ENCODE measurements at regions not wholly inside any gene's neighbourhood (a gene's known extent, or its start where the extent isn't known, plus 50 kb on each side); places are given as distances from the start of the nearest gene placed in this dataset.

- no peak overlapping the region for H3K27ac ChIP-seq
- H3K4me1 ChIP-seq (ENCODE audit: control insufficient read depth in 1 of 2, low read depth in 2 of 2): no peaks in the 10 kb centered on the region
- no peaks in the 10 kb centered on the region for H3K27me3 ChIP-seq (replicated peaks; ENCODE audit: insufficient read depth)
- no peak for DNase-seq (ENCODE audit: low spot score)
- no peak for TF ChIP-seq CTCF (IDR thresholded peaks at IDR 0.05)
- H3K4me3 ChIP-seq: no peak overlapping the region
- no peak for ATAC-seq (ENCODE audit: insufficient number of reproducible peaks, low FRiP score, low read depth)
- no peaks in the 10 kb centered on the region for H3K9me3 ChIP-seq
- H3K36me3 ChIP-seq: no peaks in the 10 kb centered on the region
Measured at GRCh38 chr9:99678566-99678965, 143.1 kb upstream of the NR4A3 start.

- Histone ChIP-seq H3K27me3 (replicated peaks; ENCODE audit: insufficient read depth) (no peaks in the 10 kb centered on the region), H3K9me3 (no peaks in the 10 kb centered on the region), H3K27ac (no peak overlapping the region), H3K4me3 (no peak overlapping the region), H3K4me1 (ENCODE audit: control insufficient read depth in 1 of 2, low read depth in 2 of 2) (no peaks in the 10 kb centered on the region), H3K36me3 (no peaks in the 10 kb centered on the region)
- no peak for ATAC-seq (ENCODE audit: insufficient number of reproducible peaks, low FRiP score, low read depth)
- TF ChIP-seq CTCF (IDR thresholded peaks at IDR 0.05): no peak
- DNase-seq (ENCODE audit: low spot score): no peak
Measured at GRCh38 chr9:99680191-99680590, 141.5 kb upstream of the NR4A3 start.

GRCh38 chr9:99681113-99681512, 140.6 kb upstream of the NR4A3 start:
- no peak for TF ChIP-seq CTCF (IDR thresholded peaks at IDR 0.05)

GRCh38 chr9:99682378-99682777, 139.3 kb upstream of the NR4A3 start:
- Histone ChIP-seq H3K27me3 (replicated peaks; ENCODE audit: insufficient read depth) (no peaks in the 10 kb centered on the region), H3K36me3 (no peaks in the 10 kb centered on the region), H3K27ac (no peak overlapping the region), H3K4me3 (no peak overlapping the region), H3K4me1 (ENCODE audit: control insufficient read depth in 1 of 2, low read depth in 2 of 2) (no peaks in the 10 kb centered on the region), H3K9me3 (no peaks in the 10 kb centered on the region)
- no peak for DNase-seq (ENCODE audit: low spot score)
- no peak for ATAC-seq (ENCODE audit: insufficient number of reproducible peaks, low FRiP score, low read depth)
- TF ChIP-seq CTCF (IDR thresholded peaks at IDR 0.05): no peak

More at GRCh38 chr9:99681113-99681512, 140.6 kb upstream of the NR4A3 start:
- H3K4me3 ChIP-seq: no peak overlapping the region
- no peaks in the 10 kb centered on the region for H3K4me1 ChIP-seq (ENCODE audit: control insufficient read depth in 1 of 2, low read depth in 2 of 2)
- H3K36me3 ChIP-seq: no peaks in the 10 kb centered on the region
- H3K27me3 ChIP-seq (replicated peaks; ENCODE audit: insufficient read depth): no peaks in the 10 kb centered on the region
- H3K27ac ChIP-seq: no peak overlapping the region
- no peak for ATAC-seq (ENCODE audit: insufficient number of reproducible peaks, low FRiP score, low read depth)
- H3K9me3 ChIP-seq: no peaks in the 10 kb centered on the region
- no peak for DNase-seq (ENCODE audit: low spot score)

- no peak for DNase-seq (ENCODE audit: low spot score)
- no peak for TF ChIP-seq CTCF (IDR thresholded peaks at IDR 0.05)
- Histone ChIP-seq H3K4me1 (ENCODE audit: control insufficient read depth in 1 of 2, low read depth in 2 of 2) (no peaks in the 10 kb centered on the region), H3K27ac (no peak overlapping the region), H3K36me3 (no peaks in the 10 kb centered on the region), H3K4me3 (no peak overlapping the region), H3K27me3 (replicated peaks; ENCODE audit: insufficient read depth) (no peaks in the 10 kb centered on the region), H3K9me3 (no peaks in the 10 kb centered on the region)
- no peak for ATAC-seq (ENCODE audit: insufficient number of reproducible peaks, low FRiP score, low read depth)
Measured at GRCh38 chr9:99682870-99683269, 138.8 kb upstream of the NR4A3 start.
